Endothelial cell (in vitro differentiated cells): ENCODE measurements at regions not wholly inside any gene's neighbourhood (a gene's known extent, or its start where the extent isn't known, plus 50 kb on each side); places are given as distances from the start of the nearest gene placed in this dataset.

ENCODE experiments used
- DNase-seq: peaks from one replicate; pipeline ENCODE4 v3.0.0; 2021; ENCODE audit warnings: low spot score
- H3K27ac Mint-ChIP-seq: one replicate; pipeline ENCODE4 v1.8.0; 2021; ENCODE audit warnings: mixed read lengths, inconsistent platforms; ENCODE audit not compliant: unreplicated experiment
- H3K27me3 Mint-ChIP-seq: one replicate; pipeline ENCODE4 v1.8.0; 2021; ENCODE audit warnings: mild to moderate bottlenecking, moderate library complexity, mixed read lengths, inconsistent platforms; ENCODE audit not compliant: unreplicated experiment
- H3K36me3 Mint-ChIP-seq: one replicate; pipeline ENCODE4 v1.8.0; 2021; ENCODE audit warnings: mild to moderate bottlenecking, low read depth, mixed read lengths, inconsistent platforms; ENCODE audit not compliant: unreplicated experiment
- H3K4me1 Mint-ChIP-seq: one replicate; pipeline ENCODE4 v1.8.0; 2021; ENCODE audit warnings: mild to moderate bottlenecking, mixed read lengths, inconsistent platforms; ENCODE audit not compliant: unreplicated experiment
- H3K4me3 Mint-ChIP-seq: one replicate; pipeline ENCODE4 v1.8.0; 2021; ENCODE audit warnings: mild to moderate bottlenecking, mixed read lengths, inconsistent platforms; ENCODE audit not compliant: unreplicated experiment
- H3K9me3 Mint-ChIP-seq: one replicate; pipeline ENCODE4 v1.8.0; 2021; ENCODE audit warnings: mixed read lengths, inconsistent platforms; ENCODE audit not compliant: unreplicated experiment
- TF ChIP-seq, protein P1 (sequence below): fragments of 200-600 bp; sonication (generic); IDR thresholded peaks from one replicate; pipeline ENCODE4 v1.5.0; 2021; ENCODE audit warnings: antibody characterized with exemption; ENCODE audit not compliant: unreplicated experiment

DNA sequence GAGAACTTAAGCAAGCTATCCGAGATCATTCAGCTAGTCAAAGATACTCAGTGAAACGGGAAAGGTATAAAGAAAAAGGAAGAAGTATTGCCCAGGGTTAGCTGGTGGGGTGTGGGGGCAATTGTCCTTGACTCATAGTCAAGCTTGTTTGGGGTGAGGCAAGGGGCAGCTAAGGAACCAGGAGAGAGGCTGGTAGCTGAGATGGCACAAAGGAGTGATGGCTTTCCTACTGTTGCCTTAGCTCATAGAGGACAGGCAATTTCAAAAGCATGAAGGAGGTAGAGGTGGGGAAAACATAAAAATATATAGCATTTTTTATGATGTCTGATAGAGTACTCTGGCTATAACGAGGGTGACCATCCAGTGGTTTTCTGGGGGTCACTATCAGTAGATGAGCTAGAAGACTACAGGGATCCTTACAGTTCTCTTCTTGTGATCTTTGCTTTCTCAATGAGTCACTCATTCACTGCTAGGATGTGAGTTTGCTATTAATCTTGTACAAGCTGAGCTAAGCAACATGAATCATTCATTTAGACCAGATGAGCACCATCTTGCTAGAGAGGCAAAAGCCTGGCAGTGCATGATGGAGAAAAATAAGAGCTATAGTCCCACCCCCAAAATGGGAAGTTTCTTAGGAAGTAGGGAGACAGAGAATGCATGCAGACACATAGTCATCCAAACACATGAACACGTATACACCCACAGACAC lies 207.1 kb upstream of the PFN2 start:
- Mint-ChIP-seq H3K36me3 (no peaks in the 10 kb centered on the region), H3K9me3 (no peaks in the 10 kb centered on the region), H3K27ac (no peak overlapping the region), H3K4me1 (no peaks in the 10 kb centered on the region), H3K27me3 (peaks cover 2% of the 10 kb centered on the region), H3K4me3 (no peak overlapping the region)
- no peak for DNase-seq
- TF ChIP-seq, protein P1, sequence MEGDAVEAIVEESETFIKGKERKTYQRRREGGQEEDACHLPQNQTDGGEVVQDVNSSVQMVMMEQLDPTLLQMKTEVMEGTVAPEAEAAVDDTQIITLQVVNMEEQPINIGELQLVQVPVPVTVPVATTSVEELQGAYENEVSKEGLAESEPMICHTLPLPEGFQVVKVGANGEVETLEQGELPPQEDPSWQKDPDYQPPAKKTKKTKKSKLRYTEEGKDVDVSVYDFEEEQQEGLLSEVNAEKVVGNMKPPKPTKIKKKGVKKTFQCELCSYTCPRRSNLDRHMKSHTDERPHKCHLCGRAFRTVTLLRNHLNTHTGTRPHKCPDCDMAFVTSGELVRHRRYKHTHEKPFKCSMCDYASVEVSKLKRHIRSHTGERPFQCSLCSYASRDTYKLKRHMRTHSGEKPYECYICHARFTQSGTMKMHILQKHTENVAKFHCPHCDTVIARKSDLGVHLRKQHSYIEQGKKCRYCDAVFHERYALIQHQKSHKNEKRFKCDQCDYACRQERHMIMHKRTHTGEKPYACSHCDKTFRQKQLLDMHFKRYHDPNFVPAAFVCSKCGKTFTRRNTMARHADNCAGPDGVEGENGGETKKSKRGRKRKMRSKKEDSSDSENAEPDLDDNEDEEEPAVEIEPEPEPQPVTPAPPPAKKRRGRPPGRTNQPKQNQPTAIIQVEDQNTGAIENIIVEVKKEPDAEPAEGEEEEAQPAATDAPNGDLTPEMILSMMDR, result no peak

DNA sequence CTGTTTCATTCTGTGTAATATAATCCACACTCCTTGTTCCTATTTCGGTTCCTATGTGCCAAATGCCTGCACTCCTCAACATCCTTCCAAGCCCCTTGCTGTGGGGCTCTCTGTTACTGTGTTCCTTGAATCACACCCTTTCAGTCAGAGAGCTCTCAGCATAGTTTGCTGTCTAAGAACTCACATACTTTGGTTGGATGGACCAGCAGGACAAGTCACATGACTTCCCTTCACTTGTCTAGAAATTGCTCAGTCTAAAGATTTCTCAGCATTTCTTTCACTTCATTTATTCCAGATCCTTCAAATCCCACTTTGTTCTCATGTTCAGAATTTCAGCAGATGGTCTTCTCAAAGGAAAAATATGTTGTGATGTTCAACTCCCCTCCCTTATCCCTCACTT lies 203.5 kb upstream of the PFN2 start:
- Mint-ChIP-seq H3K27ac (no peak overlapping the region), H3K36me3 (no peaks in the 10 kb centered on the region), H3K4me3 (no peak overlapping the region), H3K4me1 (no peaks in the 10 kb centered on the region), H3K9me3 (no peaks in the 10 kb centered on the region), H3K27me3 (peaks cover 3% of the 10 kb centered on the region)
- TF ChIP-seq, protein P1, result no peak
- DNase-seq, result no peak

DNA sequence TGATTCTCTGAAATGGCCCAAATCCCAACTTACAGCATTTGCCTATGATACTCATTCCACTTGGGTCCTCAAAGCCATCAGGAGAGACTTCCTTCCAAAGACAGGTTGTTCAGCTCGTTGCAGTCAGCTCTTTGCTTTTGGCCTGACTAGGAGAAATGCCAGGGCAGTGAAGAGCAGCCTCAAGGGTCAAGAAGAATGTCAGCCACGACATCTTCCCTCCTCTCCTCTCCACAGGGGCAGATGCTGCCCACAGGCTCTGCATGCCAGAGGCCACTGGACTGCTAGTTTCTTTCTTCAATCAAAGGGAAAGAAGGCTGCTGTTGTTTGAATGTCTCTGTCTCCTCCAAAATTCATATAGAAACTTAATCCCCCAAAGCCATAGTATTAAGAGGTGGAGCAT lies 201.7 kb upstream of the PFN2 start:
- H3K4me3 Mint-ChIP-seq, result no peak overlapping the region
- H3K9me3 Mint-ChIP-seq, result no peaks in the 10 kb centered on the region
- no peak overlapping the region for H3K27ac Mint-ChIP-seq
- TF ChIP-seq, protein P1, result no peak
- no peaks in the 10 kb centered on the region for H3K4me1 Mint-ChIP-seq
- H3K36me3 Mint-ChIP-seq, result no peaks in the 10 kb centered on the region
- no peak for DNase-seq
- peaks cover 3% of the 10 kb centered on the region for H3K27me3 Mint-ChIP-seq

DNA sequence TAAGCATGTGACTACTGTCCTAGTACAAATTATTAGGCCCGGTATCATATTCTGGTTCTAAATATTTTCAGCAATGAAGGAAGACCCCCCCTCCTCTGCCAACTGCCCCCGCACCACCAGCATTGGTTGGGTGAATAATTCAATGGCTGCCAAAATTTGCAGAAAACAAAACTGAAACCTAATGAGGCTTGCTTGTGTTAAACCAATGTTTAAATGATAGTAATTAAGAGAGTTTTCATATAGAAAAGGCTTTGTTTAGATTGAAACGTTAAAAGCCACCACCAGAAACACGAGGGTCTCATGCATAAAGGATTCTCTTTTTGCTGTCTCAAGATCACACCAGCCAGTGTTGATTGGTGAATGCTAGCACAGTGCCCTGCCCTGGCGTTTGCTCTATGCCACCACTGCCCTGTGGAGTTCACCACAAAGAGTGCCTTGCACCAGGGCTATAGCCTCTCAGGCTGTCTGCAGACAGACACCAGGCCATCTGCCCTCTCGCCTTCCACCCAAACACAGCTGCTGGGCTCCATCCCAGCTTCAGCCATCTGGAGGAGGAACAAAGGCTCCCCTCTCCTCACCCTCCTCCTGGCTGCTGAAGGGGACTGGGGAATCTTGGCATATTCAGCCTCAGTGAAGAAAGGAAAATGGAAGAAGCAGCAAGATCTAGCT lies 200.3 kb upstream of the PFN2 start:
- Mint-ChIP-seq H3K4me1 (no peaks in the 10 kb centered on the region), H3K27ac (no peak overlapping the region), H3K27me3 (peaks cover 3% of the 10 kb centered on the region), H3K4me3 (no peak overlapping the region), H3K36me3 (no peaks in the 10 kb centered on the region), H3K9me3 (no peaks in the 10 kb centered on the region)
- no peak for DNase-seq
- TF ChIP-seq, protein P1, result no peak

DNA sequence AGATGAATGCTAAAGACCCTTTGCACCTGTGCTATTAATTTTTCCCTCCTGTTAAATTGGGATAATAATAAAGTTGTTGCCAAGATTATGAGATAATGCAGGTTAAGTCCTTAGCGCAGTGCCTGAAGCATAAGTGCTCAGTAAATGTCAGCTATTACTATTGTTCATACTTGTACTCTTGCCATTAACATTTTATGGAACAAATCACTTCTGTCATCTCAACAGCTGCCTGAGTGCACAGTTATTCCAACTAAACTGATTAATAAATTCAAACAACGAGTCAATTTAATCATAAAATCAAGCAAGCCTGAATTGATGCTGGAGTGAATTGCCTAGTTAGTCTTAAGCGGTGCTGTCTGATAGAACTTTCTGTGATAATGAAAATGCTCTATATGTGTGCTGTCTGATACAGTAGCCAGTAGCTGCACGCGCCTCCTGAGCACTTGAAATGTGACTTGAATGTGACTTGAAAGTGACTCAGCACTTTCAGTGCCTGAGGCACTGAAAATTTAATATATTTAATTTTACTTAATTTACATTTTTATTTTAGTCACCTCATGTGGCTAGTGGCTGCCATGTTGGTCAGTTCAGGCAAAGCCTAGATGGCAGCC lies 198.7 kb upstream of the PFN2 start:
- no peak overlapping the region for H3K27ac Mint-ChIP-seq
- DNase-seq, result no peak
- peaks cover 3% of the 10 kb centered on the region for H3K27me3 Mint-ChIP-seq
- TF ChIP-seq, protein P1, result no peak
- H3K4me1 Mint-ChIP-seq, result no peaks in the 10 kb centered on the region
- H3K9me3 Mint-ChIP-seq, result no peaks in the 10 kb centered on the region
- no peak overlapping the region for H3K4me3 Mint-ChIP-seq
- no peaks in the 10 kb centered on the region for H3K36me3 Mint-ChIP-seq
